ENCODE measurements at regions not wholly inside any gene's neighbourhood (a gene's known extent, or its start where the extent isn't known, plus 50 kb on each side); places are given as distances from the start of the nearest gene placed in this dataset.

- no peak for DNase-seq
These were observed 197.4 kb upstream of the MAP3K1 start for GRCh38 chr5:56617998-56618397.

GRCh38 chr5:56616454-56617160 is 198.7 kb upstream of the MAP3K1 start:
- no peak for DNase-seq

GRCh38 chr5:56615361-56616153 is 199.8 kb upstream of the MAP3K1 start:
- no peak for DNase-seq

GRCh38 chr5:56612759-56613158 is 202.6 kb upstream of the MAP3K1 start:
- no peak for DNase-seq

- no peak for DNase-seq
These were observed 203.0 kb upstream of the MAP3K1 start for GRCh38 chr5:56612353-56612752.

GRCh38 chr5:56610093-56610698 is 205.2 kb upstream of the MAP3K1 start:
- DNase-seq: no peak

GRCh38 chr5:56608217-56608925 is 207.0 kb upstream of the MAP3K1 start:
- peak; percentile 65 to 74 for DNase-seq

GRCh38 chr5:56607551-56607950 is 207.8 kb upstream of the MAP3K1 start:
- DNase-seq: no peak

GRCh38 chr5:56607074-56607473 is 208.3 kb upstream of the MAP3K1 start:
- DNase-seq: no peak

GRCh38 chr5:56606192-56606591 is 209.2 kb upstream of the MAP3K1 start:
- DNase-seq: no peak

GRCh38 chr5:56605231-56605630 is 210.1 kb upstream of the MAP3K1 start:
- DNase-seq: no peak

GRCh38 chr5:56601641-56602071 is 213.7 kb upstream of the MAP3K1 start:
- no peak for DNase-seq

GRCh38 chr5:56598941-56599340 is 216.4 kb upstream of the MAP3K1 start:
- DNase-seq: no peak

- DNase-seq: no peak
These were observed 219.2 kb upstream of the MAP3K1 start for GRCh38 chr5:56596155-56596554.

GRCh38 chr5:56595566-56595965 is 219.8 kb upstream of the MAP3K1 start:
- no peak for DNase-seq

GRCh38 chr5:56594792-56595191 is 220.6 kb upstream of the MAP3K1 start:
- no peak for DNase-seq

- no peak for DNase-seq
These were observed 224.3 kb upstream of the MAP3K1 start for GRCh38 chr5:56591081-56591480.

GRCh38 chr5:56589481-56589860 is 225.9 kb upstream of the MAP3K1 start:
- DNase-seq: no peak

- DNase-seq: peak in 1 of 2 donors; percentile 22
These were observed 226.5 kb upstream of the MAP3K1 start for GRCh38 chr5:56588636-56589480.

GRCh38 chr5:56588131-56588487 is 227.2 kb upstream of the MAP3K1 start:
- DNase-seq: no peak

- no peak for DNase-seq
These were observed 227.8 kb upstream of the MAP3K1 start for GRCh38 chr5:56587381-56588130.
